HT1080 (cell line): ENCODE measurements at regions not wholly inside any gene's neighbourhood (a gene's known extent, or its start where the extent isn't known, plus 50 kb on each side); places are given as distances from the start of the nearest gene placed in this dataset.
A peak's percentile ranks its signal among the peaks of the same experiment; 100 is the strongest.
"Not testable (repeated sequence)": the region's sequence is repeated elsewhere in the genome, so short reads cannot be mapped to it uniquely, and the experiment has no call there.

Source experiments
- DNase-seq: peaks from one replicate; pipeline ENCODE4 v3.0.0-alpha.2; 2015; ENCODE audit warnings: low read depth

DNA sequence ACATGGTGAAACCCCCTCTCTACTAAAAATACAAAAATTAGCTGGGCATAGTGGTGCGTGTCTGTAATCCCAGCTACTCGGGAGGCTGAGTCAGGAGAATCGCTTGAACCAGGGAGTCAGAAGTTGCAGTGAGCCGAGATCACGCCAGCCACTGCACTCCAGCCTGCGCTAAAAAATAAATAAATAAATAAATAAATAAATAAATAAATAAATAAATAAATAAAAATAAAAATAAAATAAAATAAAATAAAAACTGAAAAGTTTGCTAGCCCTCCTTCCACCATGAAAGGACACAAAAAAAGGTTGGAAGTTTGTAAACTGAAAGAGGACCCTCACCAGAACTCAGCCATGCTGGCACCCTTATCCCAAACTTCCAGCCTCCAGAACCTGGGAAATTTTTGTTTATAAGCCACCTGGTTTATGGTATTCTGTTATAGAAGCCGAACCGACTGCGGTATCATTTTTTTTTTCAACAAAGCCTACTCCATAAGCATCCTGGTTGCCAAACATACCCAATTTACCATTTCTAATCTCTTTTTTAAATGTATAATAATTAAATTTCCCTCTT lies 448.2 kb downstream of the SEMA3D start:
- DNase-seq: no peak

DNA sequence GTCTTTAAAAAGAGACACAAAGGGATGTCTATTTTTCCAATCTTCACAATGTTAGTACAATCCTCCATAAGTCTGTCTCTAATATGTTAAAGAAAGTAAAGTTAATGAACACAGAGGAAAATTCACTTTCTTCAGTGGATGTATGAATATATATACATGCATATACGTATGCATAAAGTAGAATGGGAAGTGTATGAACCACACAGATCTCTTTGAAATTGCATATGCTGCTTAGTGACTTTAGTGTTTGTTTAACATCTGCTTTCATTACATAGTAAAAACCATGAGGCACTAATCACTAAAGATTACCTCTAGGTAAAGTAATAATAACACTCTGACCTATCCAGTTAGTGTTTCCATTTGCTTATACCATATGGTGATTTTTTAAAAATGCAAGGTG lies 451.2 kb downstream of the SEMA3D start:
- no peak for DNase-seq

DNA sequence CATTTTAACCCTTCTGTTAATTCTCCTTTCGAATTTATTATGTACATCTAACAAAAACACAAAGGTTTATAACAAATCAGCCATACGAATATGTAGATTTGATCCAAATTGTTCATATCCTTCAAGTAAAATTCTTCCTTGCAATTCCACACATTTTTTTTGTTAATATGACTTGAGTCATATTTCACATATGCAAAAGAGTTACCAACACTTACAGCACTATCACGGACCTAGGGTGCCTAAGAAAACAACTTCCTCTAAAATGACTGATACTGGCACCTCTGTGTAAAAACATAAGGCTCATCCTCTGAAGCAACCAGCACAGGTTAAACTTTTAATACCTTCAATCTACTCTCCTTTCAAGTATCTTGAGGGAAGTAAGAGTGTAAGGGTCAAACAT lies 451.8 kb downstream of the SEMA3D start:
- no peak for DNase-seq

- not testable (repeated sequence) for DNase-seq
Observed at GRCh38 chr7:84733976-84734375, 452.9 kb downstream of the SEMA3D start.

- not testable (repeated sequence) for DNase-seq
Observed at GRCh38 chr7:84730864-84731263, 456.0 kb downstream of the SEMA3D start.

DNA sequence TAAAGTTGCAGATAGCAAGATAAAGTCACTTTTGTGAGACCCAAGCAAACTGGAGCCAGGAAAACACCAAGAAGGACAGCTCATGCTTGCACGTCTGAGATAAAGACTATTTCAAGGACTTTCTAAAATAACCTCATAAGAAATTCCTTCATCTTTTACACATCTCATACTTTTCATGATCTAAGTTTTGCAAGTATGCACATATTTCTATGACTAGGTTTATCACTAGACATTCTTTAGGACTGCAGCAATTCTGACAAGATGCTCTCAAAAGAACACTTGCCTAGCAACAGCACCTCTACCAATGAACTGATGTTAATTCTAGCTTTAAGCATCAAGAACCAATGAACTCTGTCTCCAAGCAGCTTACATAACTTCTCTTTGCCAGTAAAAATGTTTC lies 457.6 kb downstream of the SEMA3D start:
- DNase-seq: no peak

- no peak for DNase-seq
Observed at GRCh38 chr7:84722734-84723133, 464.1 kb downstream of the SEMA3D start.

DNA sequence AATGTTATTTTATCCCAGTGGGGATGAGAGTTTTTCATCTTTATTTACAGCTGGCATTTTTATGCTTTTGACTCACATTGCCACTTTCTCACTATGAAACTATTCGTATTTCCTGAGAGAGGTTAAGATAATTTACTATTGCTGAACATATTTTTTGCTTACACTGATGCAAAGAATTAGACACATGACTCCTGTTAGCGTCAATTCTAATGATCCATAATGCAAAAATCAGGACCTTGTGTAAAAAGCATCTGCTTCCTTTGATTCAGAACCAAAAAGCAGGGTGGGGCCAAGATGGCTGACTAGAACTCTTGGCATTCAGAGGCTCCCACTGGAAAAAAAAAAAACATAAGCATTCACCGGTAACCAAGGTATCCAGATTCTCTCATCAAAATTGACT lies 464.8 kb downstream of the SEMA3D start:
- DNase-seq: no peak

DNA sequence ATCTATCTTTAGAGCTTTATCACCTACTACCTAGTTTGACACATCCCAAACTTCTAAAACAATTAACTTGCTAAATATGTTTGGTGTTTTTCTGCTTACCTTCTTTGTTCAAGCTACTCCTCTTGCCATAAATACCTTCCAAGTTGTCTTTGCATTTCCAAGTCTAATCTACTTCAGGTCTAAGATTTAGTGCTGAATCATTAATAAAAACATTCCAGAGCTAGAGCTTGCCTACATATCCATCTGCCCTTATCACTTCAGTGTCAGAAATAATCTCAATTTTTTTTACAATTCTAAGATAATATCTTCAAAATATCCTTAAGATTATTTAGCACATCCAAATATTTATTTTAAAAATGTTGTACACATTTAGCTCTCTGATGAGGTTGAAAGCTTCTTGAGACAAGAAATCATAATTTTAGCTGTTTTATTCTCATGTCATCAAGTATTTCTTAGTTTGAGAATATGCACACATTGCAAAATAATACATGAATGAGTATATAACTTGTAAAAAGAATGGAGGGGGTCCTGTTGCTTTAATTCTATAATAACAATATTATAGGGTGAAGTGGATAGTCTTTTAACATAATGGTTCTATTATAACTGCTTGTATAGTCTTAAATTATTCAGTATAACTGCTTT lies 466.3 kb downstream of the SEMA3D start:
- no peak for DNase-seq

- DNase-seq: no peak
Observed at GRCh38 chr7:84714765-84715164, 472.1 kb downstream of the SEMA3D start.

DNA sequence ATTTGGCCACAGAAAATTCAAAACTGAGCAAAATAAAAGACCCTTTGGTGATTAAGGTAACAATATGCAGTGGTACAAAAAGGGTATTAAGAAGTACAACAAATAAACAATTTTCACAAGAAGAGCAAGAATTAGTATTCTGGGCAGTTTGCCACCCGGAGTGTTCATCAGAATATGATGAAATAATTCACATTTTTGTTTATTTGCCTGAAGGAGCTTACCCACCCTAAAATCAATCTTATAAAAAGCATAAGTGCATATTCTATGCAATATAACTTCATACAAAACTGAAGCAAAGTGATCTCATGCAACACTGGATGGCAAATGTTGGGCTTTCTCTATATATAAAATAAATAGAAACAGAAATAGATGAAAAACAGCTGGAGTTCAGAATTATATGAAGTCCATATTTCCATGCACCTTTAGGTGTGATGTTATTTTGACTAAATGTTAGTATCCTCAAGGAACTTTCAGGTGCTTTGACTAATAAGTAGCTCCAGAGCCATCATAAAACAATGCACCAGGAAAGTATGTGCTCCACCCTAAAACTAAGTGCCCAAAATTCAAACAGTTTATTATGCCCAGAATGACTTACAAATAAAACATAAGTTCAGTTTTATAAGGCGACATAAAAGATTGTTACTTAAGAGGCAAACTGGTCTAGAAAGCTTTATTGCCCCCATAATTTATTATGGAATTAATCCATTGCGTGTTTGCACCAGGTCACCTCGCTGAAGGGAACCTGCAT lies 474.3 kb downstream of the SEMA3D start:
- DNase-seq: no peak

- DNase-seq: not testable (repeated sequence)
Observed at GRCh38 chr7:84710538-84710937, 476.3 kb downstream of the SEMA3D start.

- peak; percentile 61 for DNase-seq
Observed at GRCh38 chr7:84705706-84706105, 481.1 kb downstream of the SEMA3D start.

DNA sequence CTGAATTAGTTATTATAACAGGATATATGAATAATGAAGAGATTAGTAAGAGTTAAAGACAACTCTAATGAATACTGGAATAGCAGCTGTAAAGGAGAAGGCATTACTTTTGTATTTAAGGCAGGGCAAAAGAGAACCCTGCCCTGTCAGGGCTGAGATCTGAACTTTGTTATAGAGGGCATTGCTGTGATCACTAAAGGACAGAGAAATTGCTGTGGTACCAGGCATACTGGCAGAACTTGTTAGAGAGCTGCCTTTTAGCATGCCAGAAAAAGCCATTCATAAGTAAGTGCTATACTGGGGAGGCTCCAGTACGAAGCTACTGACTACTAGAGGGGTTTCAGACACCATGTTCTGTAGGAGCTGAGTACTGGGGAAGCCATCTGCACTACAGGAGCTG lies 481.8 kb downstream of the SEMA3D start:
- DNase-seq: no peak

GRCh38 chr7:84704380-84704779 lies 482.5 kb downstream of the SEMA3D start:
- no peak for DNase-seq

DNA sequence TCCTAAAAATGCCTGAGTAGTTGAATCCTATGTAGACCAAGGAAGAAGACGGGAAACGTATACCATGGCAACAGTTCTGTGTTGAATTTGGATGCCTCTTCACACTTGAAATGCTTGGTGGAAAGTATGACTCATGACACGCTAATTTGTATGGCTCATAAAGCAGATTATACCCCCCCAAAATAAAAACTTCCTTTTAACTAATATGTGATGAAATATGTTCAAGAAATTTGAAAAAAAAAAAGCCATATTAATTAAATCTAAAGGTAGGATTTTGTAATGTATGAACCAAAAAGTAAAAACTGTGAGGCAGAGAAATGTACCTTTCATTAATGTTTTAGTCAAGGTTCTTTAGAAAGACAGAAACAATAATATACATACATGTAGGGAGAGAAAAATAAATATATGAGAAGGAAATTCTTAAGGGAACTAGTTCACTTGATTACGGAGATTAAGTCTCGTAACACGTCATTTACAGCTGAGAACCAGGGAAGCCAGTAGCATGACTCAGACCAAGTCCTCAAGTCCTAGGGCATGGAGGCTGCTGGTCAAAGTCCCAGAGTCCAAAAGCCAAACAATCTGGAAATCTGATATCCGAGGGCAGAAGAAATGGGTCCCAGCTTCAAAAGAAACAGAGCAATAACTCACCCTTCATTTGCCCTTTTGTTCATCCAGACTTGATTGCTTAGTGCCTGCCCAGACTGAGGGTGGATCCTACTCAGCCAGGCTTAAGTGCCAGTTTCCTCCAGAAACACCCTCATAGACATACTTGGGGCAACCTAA lies 485.1 kb downstream of the SEMA3D start:
- peak; percentile 81 for DNase-seq

- no peak for DNase-seq
Observed at GRCh38 chr7:84700563-84701370, 486.1 kb downstream of the SEMA3D start.

GRCh38 chr7:84697506-84697905 lies 489.4 kb downstream of the SEMA3D start:
- DNase-seq: peak; percentile 21

- DNase-seq: no peak
Observed at GRCh38 chr7:84693483-84693882, 493.4 kb downstream of the SEMA3D start.

DNA sequence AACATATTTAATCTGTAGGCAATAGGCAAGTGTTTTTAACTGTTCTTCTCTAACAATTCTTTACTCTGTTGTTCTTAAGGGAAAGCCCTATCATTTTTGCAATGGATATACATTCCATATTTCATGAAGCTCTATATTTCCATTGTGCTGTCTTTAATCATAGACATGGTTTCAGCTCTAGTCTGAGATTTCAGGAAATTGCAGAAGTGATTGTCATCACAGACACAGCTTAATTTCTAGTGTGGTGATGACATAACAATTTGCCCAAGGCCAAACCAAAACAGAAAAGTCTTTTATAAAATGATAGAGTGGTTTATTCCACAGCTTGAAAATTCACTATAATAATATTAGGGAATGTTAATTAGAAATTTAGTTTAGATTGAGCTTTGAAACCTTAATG lies 494.1 kb upstream of the SEMA3A start:
- peak; percentile 21 for DNase-seq

GRCh38 chr7:84686373-84686772 lies 491.8 kb upstream of the SEMA3A start:
- no peak for DNase-seq
